Stimulated activated CD4-positive, alpha-beta T cell treated with anti-CD3 and anti-CD28 coated beads, Interleukin-1b, Interleukin-23, amount 100 ng/mL, for 1 hour (primary cell): ENCODE measurements at regions not wholly inside any gene's neighbourhood (a gene's known extent, or its start where the extent isn't known, plus 50 kb on each side); places are given as distances from the start of the nearest gene placed in this dataset.
"Not testable (repeated sequence)": the region's sequence is repeated elsewhere in the genome, so short reads cannot be mapped to it uniquely, and the experiment has no call there.

ENCODE experiments used
- DNase-seq, 2 donors: peaks; one replicate each; pipeline ENCODE4 v3.0.0-alpha.2; 2020; ENCODE audit warnings: low read depth in 2 of 2

GRCh38 chr17:27049104-27049784 is 244.7 kb upstream of the WSB1 start:
- DNase-seq: no peak

- DNase-seq: no peak
Observed at GRCh38 chr17:27065588-27065987, 228.3 kb upstream of the WSB1 start.

GRCh38 chr17:27066315-27066714 is 227.6 kb upstream of the WSB1 start:
- DNase-seq: no peak

- no peak for DNase-seq
Observed at GRCh38 chr17:27069842-27070508, 223.9 kb upstream of the WSB1 start.

DNA sequence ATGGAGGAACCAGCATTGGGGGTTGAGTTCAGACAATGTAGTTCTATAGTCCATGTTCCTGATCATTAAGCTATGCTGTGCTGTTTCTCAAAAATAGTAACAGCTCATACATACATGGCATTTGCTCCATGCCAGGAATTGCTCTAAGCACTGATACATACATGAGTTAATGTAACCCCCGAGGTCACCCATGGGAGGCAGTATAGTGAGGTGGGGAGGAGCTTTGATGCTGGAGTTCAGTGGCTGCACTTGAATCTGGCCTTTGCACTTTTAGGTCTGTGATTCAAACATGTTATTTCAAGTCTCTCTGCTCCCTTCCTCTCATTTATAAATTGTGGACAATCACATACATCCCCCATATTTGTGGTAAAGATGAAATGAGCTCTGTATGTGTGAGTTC is 223.1 kb upstream of the WSB1 start:
- DNase-seq: no peak

DNA sequence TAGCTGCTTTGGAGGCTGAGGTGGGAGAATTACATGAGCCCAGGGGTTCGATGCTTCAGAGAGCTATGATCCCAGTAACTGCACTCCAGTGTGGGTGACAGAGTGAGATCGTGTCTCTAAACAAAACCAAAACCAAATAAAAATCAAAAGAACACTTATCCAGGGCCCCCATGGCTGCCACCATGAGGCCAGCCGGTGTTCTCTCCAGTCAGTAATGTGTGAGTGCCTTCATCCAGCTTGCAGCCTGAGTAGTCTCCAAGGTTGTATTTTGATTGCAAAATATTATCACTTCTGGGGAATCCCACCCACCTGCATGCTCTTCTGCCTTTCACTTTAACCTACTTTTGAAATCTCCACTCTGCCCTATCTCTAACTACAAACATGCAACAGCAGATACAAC is 221.0 kb upstream of the WSB1 start:
- DNase-seq: no peak

DNA sequence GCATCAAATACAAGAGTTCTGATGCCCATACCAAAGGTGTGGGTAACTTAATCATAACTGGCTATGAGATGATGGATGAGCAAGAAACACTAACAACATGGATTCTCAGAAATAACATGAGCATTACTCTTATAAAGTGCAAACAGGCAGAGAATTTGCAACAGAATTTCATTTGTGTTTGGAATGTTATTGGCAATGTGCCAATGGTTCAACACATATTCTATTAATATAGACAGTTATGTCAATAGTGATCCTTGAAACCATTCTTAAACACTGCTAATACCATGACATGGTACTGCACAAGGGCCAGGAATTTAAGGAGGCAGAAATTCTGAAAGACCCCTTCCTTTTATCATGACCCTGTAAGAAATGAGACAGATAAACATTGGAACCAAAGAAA is 217.1 kb upstream of the WSB1 start:
- no peak for DNase-seq

- no peak for DNase-seq
Observed at GRCh38 chr17:27078296-27078695, 215.6 kb upstream of the WSB1 start.

GRCh38 chr17:27079660-27080059 is 214.3 kb upstream of the WSB1 start:
- DNase-seq: no peak

GRCh38 chr17:27081002-27081638 is 212.8 kb upstream of the WSB1 start:
- DNase-seq: no peak

DNA sequence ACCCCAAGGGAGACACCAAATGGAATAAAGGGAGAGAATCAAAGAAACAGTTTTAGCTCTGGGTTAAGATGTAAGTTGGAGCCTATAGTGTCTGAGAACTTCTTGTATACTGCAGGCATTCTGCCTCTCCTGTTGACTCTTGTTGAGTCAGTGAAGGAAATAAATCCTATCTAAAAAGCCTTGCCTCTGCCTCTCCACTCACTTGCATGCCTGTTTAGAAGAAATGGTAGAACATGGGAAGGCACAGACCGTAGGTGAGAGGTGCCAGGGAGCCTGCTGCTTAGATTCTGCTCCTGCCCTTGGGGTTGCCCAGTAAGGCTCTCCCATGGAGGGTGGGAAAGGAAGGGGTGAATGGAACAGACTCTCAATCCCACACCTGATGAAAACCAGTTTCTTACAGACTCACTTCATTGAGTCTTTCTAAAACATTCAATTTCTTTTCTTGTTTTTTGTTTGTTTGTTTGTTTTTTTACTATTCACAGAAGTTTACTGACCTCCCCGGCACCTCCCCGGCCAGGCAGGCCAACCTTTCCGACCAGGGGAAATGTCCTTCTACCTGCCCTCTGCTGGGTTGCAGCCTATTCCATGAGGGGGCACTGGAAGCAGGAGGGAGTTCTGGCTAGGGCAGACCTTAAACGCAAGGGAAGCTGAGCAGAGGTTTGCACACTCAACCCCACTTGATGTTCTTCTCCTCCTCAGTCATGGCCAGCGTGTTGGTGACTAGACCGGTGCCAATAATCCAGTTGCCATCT is 211.7 kb upstream of the WSB1 start:
- no peak for DNase-seq

DNA sequence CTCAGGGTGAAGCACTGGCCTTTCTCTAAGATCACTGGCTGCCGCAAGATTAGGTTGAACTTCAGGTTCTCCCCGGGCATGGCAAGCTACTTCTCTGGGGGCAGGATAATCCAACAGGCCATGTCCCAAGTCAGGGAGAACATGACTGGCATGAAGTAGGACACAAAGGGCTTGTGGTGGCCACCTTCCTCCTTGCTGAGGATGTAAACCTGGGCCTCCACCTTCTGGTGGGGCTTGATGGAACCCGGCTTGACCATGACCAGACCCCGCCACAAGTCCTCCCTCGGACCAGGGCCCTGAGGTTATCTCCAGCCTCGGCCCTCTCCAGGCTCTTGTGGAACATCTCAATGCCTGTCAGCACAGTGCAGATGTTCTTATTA is 211.1 kb upstream of the WSB1 start:
- DNase-seq: no peak

DNA sequence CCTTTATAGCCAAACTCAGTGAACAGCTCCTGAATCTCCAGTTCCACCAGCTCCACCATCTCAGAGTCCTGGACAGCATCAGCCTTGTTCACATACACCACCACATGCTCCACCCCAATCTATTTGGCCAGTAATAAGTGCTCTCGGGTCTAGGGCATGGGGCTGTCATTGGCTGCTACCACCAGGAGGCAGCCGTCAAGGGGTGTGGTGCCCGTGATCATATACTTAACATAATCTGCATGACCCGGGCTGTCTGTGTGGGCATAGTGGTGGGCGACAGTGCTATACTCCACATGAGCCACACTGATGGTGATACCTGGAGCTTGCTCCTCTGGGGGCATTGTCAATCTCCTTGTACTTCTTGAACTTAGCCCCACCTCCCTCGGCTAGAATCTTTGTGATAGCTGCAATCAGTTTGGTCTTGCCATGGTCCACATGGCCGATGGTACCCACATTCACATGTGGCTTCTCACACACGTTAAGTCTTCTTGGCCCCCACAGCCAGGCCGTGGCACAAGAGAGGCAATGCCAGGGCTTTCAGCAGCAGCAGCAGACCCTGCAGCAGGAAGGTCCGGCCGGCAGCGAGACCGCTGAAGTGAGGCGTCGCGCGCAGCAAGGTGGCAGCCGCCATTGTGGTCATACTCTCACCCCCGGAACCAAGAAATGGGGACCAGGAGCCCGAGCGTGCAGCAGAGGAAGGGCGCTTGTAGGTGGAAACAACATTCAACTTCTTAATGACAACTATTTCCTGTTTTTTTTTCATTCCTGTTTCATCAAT is 210.3 kb upstream of the WSB1 start:
- DNase-seq: no peak

GRCh38 chr17:27085517-27085916 is 208.4 kb upstream of the WSB1 start:
- no peak for DNase-seq

DNA sequence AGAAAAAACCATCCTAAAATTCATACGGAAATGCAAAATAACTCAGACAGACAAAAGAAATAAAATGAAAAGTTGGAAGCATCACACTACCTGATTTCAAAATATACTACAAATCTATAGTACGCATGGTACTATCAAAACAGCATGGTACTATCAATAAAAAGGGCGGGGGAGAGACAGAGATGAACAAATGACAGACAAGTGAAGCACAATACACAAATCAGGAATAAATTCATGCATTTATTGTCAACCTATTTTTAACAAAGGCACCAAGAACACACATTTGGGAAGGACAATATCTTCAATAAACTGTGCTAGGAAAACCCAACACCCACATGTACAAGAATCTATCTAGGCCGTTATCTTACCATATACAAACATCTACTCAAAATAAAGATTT is 207.4 kb upstream of the WSB1 start:
- no peak for DNase-seq

DNA sequence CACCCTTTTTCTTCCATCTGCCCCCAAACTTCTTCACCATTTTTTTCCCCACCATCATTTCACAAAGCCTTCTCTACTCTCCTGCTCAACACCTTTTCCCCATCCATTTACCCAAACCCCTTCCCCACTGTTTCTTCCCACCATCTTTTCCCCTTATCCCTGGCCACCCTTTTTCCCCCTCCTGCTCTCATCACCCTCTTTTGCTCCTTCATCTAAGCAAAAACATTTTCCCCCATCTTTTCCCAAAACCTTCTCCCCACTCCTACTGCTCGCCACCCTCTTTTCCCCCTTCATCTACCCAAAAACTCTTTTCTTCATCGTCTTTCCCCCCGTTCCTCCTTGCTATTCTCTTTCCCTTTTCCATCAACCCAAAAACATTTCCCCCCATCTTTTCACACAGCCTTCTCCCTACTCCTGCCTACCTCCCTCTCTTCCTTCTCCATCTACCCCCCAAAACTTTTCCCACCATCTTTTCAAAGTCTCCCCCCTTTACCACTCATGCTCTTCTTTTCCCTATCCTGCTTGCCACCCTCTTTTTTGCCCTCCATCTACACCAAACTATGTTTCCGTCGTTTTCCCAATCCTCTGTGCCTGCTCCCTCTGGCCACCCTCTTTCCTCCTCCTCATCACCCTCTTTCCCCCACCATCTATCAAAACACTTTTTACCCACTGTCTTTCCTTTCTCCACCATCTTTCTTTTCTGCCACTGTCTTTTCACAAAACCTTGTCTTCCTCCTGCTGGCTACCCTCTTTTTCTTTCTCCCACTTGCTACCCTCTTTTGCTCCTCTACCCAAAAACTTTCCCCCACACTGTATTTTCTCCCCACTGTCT is 205.8 kb upstream of the WSB1 start:
- no peak for DNase-seq

DNA sequence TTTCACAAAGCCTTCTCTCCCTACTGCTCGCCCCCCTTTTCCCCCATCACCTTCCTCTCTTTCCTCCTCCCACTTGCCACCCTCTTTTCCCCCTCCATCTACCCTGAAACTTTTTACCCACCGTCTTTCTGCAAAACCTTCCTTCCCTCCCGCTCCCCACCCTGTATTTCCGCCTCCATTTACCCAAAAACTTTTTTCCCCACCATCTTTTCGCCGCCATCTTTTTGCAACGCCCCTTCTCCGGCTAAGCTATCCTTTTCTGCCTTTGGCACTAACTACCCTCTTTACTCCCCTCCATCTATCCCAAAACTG is 205.2 kb upstream of the WSB1 start:
- no peak for DNase-seq

DNA sequence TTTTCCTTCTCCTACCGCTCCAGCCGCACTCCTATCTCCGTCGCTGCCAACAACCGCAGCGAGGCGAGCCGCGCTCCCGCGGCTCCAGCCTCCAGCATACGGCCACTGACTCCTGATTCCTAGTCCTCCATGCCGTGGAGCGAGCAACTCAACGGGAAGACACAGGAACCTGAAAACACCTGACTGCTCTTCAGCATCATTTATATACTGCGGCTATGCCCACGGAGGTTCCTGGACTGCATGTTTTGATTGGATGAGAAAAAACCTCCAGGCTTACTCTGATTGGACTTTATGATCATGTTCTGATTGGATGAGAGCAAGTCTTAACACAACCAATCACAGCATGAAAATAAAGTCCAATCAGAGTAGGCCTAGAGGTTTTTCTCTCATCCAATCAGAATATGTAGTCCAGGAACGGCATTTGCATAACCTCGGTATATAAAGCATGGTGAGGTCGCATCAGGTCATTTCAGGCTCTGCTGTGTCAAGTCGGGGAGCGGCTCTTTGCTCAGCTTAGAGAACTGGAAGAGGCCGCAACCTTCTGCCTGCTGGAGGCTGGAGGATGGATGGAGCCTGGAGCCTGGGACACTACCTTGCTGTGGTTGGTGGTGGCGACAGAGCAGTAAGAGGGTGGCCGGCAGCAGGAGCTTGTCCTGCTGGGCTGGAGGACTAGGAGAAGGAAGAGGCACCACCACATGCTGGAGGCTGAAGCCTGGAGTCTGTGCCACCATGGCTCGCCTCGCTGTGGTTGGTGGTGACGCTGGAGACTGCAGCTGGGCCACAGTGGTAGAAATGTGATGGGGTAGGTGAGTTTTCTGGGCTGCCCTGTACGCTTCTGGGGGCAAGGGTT is 204.6 kb upstream of the WSB1 start:
- not testable (repeated sequence) for DNase-seq

GRCh38 chr17:27089929-27090247 is 204.0 kb upstream of the WSB1 start:
- DNase-seq: no peak

- not testable (repeated sequence) for DNase-seq
Observed at GRCh38 chr17:27090450-27091042, 203.4 kb upstream of the WSB1 start.
